DOHH2 (cell line): ENCODE measurements at regions not wholly inside any gene's neighbourhood (a gene's known extent, or its start where the extent isn't known, plus 50 kb on each side); places are given as distances from the start of the nearest gene placed in this dataset.

ENCODE experiments used
- H3F3A ChIP-seq: fragments of 200-600 bp; sonication (generic), shearing (Covaris generic); 2 replicates; pipeline ENCODE4 v1.6.0; 2016; ENCODE audit warnings: antibody characterized with exemption, mild to moderate bottlenecking; ENCODE audit not compliant: control insufficient read depth, insufficient read depth
- H3K27ac ChIP-seq: fragments of 200-600 bp; sonication (generic); 2 replicates; pipeline ENCODE4 v1.5.1; 2014; ENCODE audit warnings: low read depth, mild to moderate bottlenecking, low read length, moderate library complexity
- H3K27me3 ChIP-seq: fragments of 200-600 bp; sonication (generic); 2 replicates; pipeline ENCODE4 v1.6.1; 2014; ENCODE audit warnings: mild to moderate bottlenecking, low read length, mixed read lengths; ENCODE audit not compliant: control insufficient read depth
- H3K36me3 ChIP-seq: fragments of 200-600 bp; sonication (generic); 2 replicates; pipeline ENCODE4 v1.6.1; 2014; ENCODE audit warnings: mild to moderate bottlenecking, low read length, moderate library complexity, mixed read lengths; ENCODE audit not compliant: control insufficient read depth
- H3K4me1 ChIP-seq: fragments of 200-600 bp; sonication (generic); 2 replicates; pipeline ENCODE4 v1.6.1; 2014; ENCODE audit warnings: mild to moderate bottlenecking, low read length, mixed read lengths; ENCODE audit not compliant: control insufficient read depth
- H3K4me2 ChIP-seq: fragments of 200-600 bp; sonication (generic); 2 replicates; pipeline ENCODE4 v1.6.0; 2014; ENCODE audit warnings: mild to moderate bottlenecking, low read length, moderate library complexity
- H3K4me3 ChIP-seq: fragments of 200-600 bp; sonication (generic); 2 replicates; pipeline ENCODE4 v1.5.1; 2014; ENCODE audit warnings: mild to moderate bottlenecking, low read length, mixed read lengths
- H3K79me2 ChIP-seq: fragments of 200-600 bp; sonication (generic); 2 replicates; pipeline ENCODE4 v1.6.1; 2014; ENCODE audit warnings: mild to moderate bottlenecking, low read length, mixed read lengths; ENCODE audit not compliant: control insufficient read depth
- H3K9me2 ChIP-seq: fragments of 200-600 bp; sonication (generic); replicated peaks from 2 replicates; pipeline ENCODE4 v1.6.1; 2014; ENCODE audit warnings: mild to moderate bottlenecking, low read length, mixed read lengths; ENCODE audit not compliant: control insufficient read depth
- H3K9me3 ChIP-seq: fragments of 200-600 bp; sonication (generic); 2 replicates; pipeline ENCODE4 v1.6.1; 2014; ENCODE audit warnings: antibody characterized with exemption, low read length, mixed read lengths; ENCODE audit not compliant: control insufficient read depth, insufficient read depth
- H4K20me1 ChIP-seq: fragments of 200-600 bp; sonication (generic); 2 replicates; pipeline ENCODE4 v1.6.0; 2014; ENCODE audit warnings: low read depth, mild to moderate bottlenecking, antibody characterized with exemption, low read length, moderate library complexity; ENCODE audit not compliant: control insufficient read depth, insufficient read depth
- CTCF ChIP-seq: fragments of 200-600 bp; sonication (generic); IDR thresholded peaks from one replicate; pipeline ENCODE4 v1.5.1; 2014; ENCODE audit warnings: antibody characterized with exemption, mild to moderate bottlenecking, low read depth, low read length; ENCODE audit not compliant: poor library complexity, severe bottlenecking
- EZH2phosphoT487 ChIP-seq: fragments of 200-600 bp; sonication (generic); IDR thresholded peaks from 2 replicates; pipeline ENCODE4 v1.6.1; 2017; ENCODE audit warnings: borderline replicate concordance, mild to moderate bottlenecking, antibody characterized with exemption, low read length, moderate library complexity, mixed read lengths

- Histone ChIP-seq H3F3A (no peaks in the 10 kb centered on the region), H3K4me3 (no peak overlapping the region), H3K36me3 (no peaks in the 10 kb centered on the region), H3K4me1 (no peaks in the 10 kb centered on the region), H3K27me3 (no peaks in the 10 kb centered on the region), H3K27ac (no peak overlapping the region), H4K20me1 (no peaks in the 10 kb centered on the region), H3K9me2 (no peaks in the 10 kb centered on the region), H3K79me2 (no peaks in the 10 kb centered on the region), H3K9me3 (peaks cover 6% of the 10 kb centered on the region; the same call in 1 of the 2 replicates), H3K4me2 (no peak overlapping the region)
- TF ChIP-seq EZH2phosphoT487: no peak
- TF ChIP-seq CTCF: no peak
These were observed 106.7 kb downstream of the ZNF621 start for GRCh38 chr3:40631341-40631995.

GRCh38 chr3:40637906-40638305 lies 113.1 kb downstream of the ZNF621 start:
- Histone ChIP-seq H3K9me2 (no peaks in the 10 kb centered on the region), H3K4me3 (no peak overlapping the region)
- no peak for TF ChIP-seq CTCF
- no peak for TF ChIP-seq EZH2phosphoT487

DNA sequence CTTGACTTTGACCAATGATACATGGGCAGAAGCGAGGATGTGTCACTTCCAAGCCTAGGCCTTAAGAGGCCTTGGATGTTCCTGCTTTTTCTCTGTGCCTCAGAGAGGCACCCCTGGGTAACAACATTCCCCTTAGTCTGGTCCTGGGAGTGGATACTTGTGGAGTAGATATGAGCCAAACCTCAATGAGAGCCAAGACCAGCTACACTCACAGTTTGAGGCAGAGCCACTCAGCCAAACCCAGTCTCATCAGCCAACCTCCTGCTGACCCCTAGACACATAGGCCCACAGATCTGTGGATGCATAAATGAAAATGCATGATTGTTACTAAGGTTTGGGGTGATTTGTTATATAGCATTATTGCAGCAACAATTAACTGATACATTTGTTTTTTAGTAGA lies 114.2 kb downstream of the ZNF621 start:
- Histone ChIP-seq H3K4me3 (no peak overlapping the region), H3K36me3 (no peaks in the 10 kb centered on the region), H3K79me2 (no peaks in the 10 kb centered on the region), H3K4me2 (no peak overlapping the region), H3F3A (no peaks in the 10 kb centered on the region), H4K20me1 (no peaks in the 10 kb centered on the region), H3K27ac (no peak overlapping the region), H3K27me3 (no peaks in the 10 kb centered on the region), H3K9me3 (no peaks in the 10 kb centered on the region), H3K4me1 (no peaks in the 10 kb centered on the region), H3K9me2 (no peaks in the 10 kb centered on the region)
- no peak for TF ChIP-seq EZH2phosphoT487
- TF ChIP-seq CTCF: no peak

More at GRCh38 chr3:40637906-40638305, 113.1 kb downstream of the ZNF621 start:
- Histone ChIP-seq H3K4me1 (no peaks in the 10 kb centered on the region), H3K4me2 (no peak overlapping the region), H3K9me3 (no peaks in the 10 kb centered on the region), H4K20me1 (no peaks in the 10 kb centered on the region), H3K27ac (no peak overlapping the region), H3F3A (no peaks in the 10 kb centered on the region), H3K27me3 (no peaks in the 10 kb centered on the region), H3K36me3 (no peaks in the 10 kb centered on the region), H3K79me2 (no peaks in the 10 kb centered on the region)
